ENCODE measurements at regions not wholly inside any gene's neighbourhood (a gene's known extent, or its start where the extent isn't known, plus 50 kb on each side); places are given as distances from the start of the nearest gene placed in this dataset.
A peak's percentile ranks its signal among the peaks of the same experiment; 100 is the strongest.

- no peak overlapping the region for H3K4me3 ChIP-seq (ENCODE audit: low read depth, low read length)
- no peak for DNase-seq (ENCODE audit: low read depth)
- no peak for TF ChIP-seq POLR2A (IDR thresholded peaks at IDR 0.05; ENCODE audit: extremely low read depth, insufficient read length)
- no peak for TF ChIP-seq CTCF (IDR thresholded peaks at IDR 0.05; ENCODE audit: low read depth, low read length)
- no peak for TF ChIP-seq MYC (IDR thresholded peaks at IDR 0.05; ENCODE audit: low read depth, low read length)
- no peak for TF ChIP-seq MAX (IDR thresholded peaks at IDR 0.05; ENCODE audit: low read depth, low read length)
Observed at GRCh38 chr1:173415490-173415889, 61.6 kb upstream of the PRDX6 start.

GRCh38 chr1:173415905-173416450 is 61.2 kb upstream of the PRDX6 start:
- no peak for DNase-seq (ENCODE audit: low read depth)
- TF ChIP-seq CTCF (IDR thresholded peaks at IDR 0.05; ENCODE audit: low read depth, low read length) = no peak
- H3K4me3 ChIP-seq (ENCODE audit: low read depth, low read length) = no peak overlapping the region

- DNase-seq (ENCODE audit: low read depth) = no peak
- TF ChIP-seq CTCF (IDR thresholded peaks at IDR 0.05; ENCODE audit: low read depth, low read length) (no peak), MYC (IDR thresholded peaks at IDR 0.05; ENCODE audit: low read depth, low read length) (no peak), MAX (IDR thresholded peaks at IDR 0.05; ENCODE audit: low read depth, low read length) (no peak), POLR2A (IDR thresholded peaks at IDR 0.05; ENCODE audit: extremely low read depth, insufficient read length) (no peak)
- no peak overlapping the region for H3K4me3 ChIP-seq (ENCODE audit: low read depth, low read length)
Observed at GRCh38 chr1:173417563-173417962, 59.6 kb upstream of the PRDX6 start.

GRCh38 chr1:173418107-173418985 is 58.8 kb upstream of the PRDX6 start:
- no peak for DNase-seq (ENCODE audit: low read depth)
- no peak for TF ChIP-seq MAX (IDR thresholded peaks at IDR 0.05; ENCODE audit: low read depth, low read length)
- no peak for TF ChIP-seq POLR2A (IDR thresholded peaks at IDR 0.05; ENCODE audit: extremely low read depth, insufficient read length)
- no peak for TF ChIP-seq CTCF (IDR thresholded peaks at IDR 0.05; ENCODE audit: low read depth, low read length)
- TF ChIP-seq MYC (IDR thresholded peaks at IDR 0.05; ENCODE audit: low read depth, low read length) = no peak
- no peak overlapping the region for H3K4me3 ChIP-seq (ENCODE audit: low read depth, low read length)

GRCh38 chr1:173420330-173420806 is 56.8 kb upstream of the PRDX6 start:
- H3K4me3 ChIP-seq (ENCODE audit: low read depth, low read length) = no peak overlapping the region
- TF ChIP-seq MAX (IDR thresholded peaks at IDR 0.05; ENCODE audit: low read depth, low read length) (peak; percentile 67), MYC (IDR thresholded peaks at IDR 0.05; ENCODE audit: low read depth, low read length) (0 out of 2 replicates have a peak, but pooled peaks have one; percentile 21), POLR2A (IDR thresholded peaks at IDR 0.05; ENCODE audit: extremely low read depth, insufficient read length) (no peak), CTCF (IDR thresholded peaks at IDR 0.05; ENCODE audit: low read depth, low read length) (peak; percentile 62)

More at GRCh38 chr1:173420330-173420806, 56.8 kb upstream of the PRDX6 start:
- peak; percentile 75 for DNase-seq (ENCODE audit: low read depth)

Data from NB4 (cell line).